HEK293T (cell line): ENCODE measurements at regions not wholly inside any gene's neighbourhood (a gene's known extent, or its start where the extent isn't known, plus 50 kb on each side); places are given as distances from the start of the nearest gene placed in this dataset.

Source experiments
- ARNT ChIP-seq: fragments of 450-650 bp; IDR thresholded peaks from 2 replicates; pipeline ENCODE4 v1.6.1; 2017; ENCODE audit warnings: mild to moderate bottlenecking
- BHLHE40 ChIP-seq: fragments of 450-650 bp; IDR thresholded peaks from 2 replicates; pipeline ENCODE4 v1.6.1; 2016; ENCODE audit warnings: mild to moderate bottlenecking, moderate library complexity, borderline replicate concordance
- ELF4 ChIP-seq: fragments of 450-650 bp; IDR thresholded peaks from 2 replicates; pipeline ENCODE4 v1.6.1; 2017; ENCODE audit warnings: antibody characterized with exemption
- FOXA1 ChIP-seq: fragments of 450-650 bp; IDR thresholded peaks from 2 replicates; pipeline ENCODE4 v1.6.1; 2016; ENCODE audit warnings: mild to moderate bottlenecking
- FOXK2 ChIP-seq: fragments of 450-650 bp; IDR thresholded peaks from 2 replicates; pipeline ENCODE4 v1.6.1; 2016; ENCODE audit warnings: mild to moderate bottlenecking
- FOXM1 ChIP-seq: fragments of 450-650 bp; IDR thresholded peaks from 2 replicates; pipeline ENCODE4 v1.6.1; 2017; ENCODE audit warnings: mild to moderate bottlenecking, borderline replicate concordance
- PKNOX1 ChIP-seq: fragments of 450-650 bp; IDR thresholded peaks from 2 replicates; pipeline ENCODE4 v1.6.1; 2016
- SP1 ChIP-seq: fragments of 450-650 bp; IDR thresholded peaks from 2 replicates; pipeline ENCODE4 v1.6.1; 2017
- SUZ12 ChIP-seq: fragments of 450-650 bp; IDR thresholded peaks from 2 replicates; pipeline ENCODE4 v1.6.1; 2016; ENCODE audit warnings: mild to moderate bottlenecking
- ZNF384 ChIP-seq: fragments of 450-650 bp; IDR thresholded peaks from 2 replicates; pipeline ENCODE4 v1.6.1; 2016

GRCh38 chrX:142938793-142939192 is 86.9 kb upstream of the SPANXN4 start:
- TF ChIP-seq SP1 (no peak), ZNF384 (no peak), BHLHE40 (no peak), ELF4 (no peak), PKNOX1 (no peak), SUZ12 (no peak), FOXA1 (no peak), FOXM1 (no peak), ARNT (no peak), FOXK2 (no peak)
